ENCODE measurements at regions not wholly inside any gene's neighbourhood (a gene's known extent, or its start where the extent isn't known, plus 50 kb on each side); places are given as distances from the start of the nearest gene placed in this dataset.

DNA sequence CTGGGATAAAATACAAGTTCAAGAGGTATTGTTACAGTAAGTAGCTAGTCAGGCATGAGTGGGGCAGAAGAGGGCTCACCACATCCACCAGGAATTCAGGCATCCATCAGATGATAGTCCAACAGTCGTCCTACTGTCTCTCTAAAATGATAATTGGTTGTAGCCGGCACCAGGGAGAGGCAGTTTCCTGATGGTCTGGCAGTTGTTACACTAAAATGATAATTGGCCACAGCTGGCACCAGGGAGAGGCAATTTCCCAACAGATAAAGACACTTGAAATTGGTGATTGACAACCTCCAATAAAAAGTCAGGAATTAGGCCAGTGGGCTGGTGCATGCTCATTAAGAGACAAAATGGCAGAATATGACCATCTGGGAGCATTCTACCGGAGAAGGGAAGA lies 545.8 kb downstream of the AMY1C start:
- TF ChIP-seq, protein P1, sequence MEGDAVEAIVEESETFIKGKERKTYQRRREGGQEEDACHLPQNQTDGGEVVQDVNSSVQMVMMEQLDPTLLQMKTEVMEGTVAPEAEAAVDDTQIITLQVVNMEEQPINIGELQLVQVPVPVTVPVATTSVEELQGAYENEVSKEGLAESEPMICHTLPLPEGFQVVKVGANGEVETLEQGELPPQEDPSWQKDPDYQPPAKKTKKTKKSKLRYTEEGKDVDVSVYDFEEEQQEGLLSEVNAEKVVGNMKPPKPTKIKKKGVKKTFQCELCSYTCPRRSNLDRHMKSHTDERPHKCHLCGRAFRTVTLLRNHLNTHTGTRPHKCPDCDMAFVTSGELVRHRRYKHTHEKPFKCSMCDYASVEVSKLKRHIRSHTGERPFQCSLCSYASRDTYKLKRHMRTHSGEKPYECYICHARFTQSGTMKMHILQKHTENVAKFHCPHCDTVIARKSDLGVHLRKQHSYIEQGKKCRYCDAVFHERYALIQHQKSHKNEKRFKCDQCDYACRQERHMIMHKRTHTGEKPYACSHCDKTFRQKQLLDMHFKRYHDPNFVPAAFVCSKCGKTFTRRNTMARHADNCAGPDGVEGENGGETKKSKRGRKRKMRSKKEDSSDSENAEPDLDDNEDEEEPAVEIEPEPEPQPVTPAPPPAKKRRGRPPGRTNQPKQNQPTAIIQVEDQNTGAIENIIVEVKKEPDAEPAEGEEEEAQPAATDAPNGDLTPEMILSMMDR (IDR thresholded peaks at IDR 0.05; ENCODE audit: low read depth): no peak

DNA sequence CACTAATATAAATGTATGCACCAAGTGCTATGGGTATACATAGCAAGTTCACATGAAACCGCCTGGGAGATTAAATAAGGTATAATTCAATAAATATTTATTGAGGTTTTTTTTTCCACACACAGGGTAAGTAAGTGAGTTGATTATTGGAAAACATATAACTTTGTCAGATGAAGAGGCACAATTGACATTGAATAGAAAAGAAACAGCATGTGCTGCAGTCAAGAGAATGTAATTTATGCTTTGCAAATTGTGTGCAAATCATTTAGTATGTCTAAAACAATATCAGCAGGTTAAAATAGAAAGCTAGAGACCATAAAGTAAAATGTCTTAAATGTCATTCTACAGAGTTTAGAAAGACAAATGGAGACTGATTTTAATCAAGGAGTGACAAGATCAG lies 560.0 kb downstream of the AMY1C start:
- TF ChIP-seq, protein P1 (IDR thresholded peaks at IDR 0.05; ENCODE audit: low read depth): no peak

DNA sequence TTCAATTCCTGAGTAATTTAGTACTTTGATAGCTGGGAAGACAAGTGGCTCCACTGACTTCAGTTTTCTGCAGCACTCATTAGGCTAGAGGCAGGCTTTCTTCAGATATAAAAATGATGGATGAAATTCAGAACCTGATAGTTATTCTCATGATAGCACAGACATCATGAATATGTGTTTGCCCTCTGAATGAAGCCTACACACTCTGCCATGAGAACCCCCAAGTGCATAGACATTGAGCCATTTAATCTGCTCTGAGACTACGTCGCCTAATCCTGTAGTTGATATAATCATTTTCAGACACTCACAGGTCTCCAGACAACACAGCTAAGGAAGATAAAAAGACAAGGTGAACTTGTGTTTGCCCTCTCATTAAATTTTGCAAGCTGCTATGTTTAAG lies 566.1 kb downstream of the AMY1C start:
- TF ChIP-seq, protein P1 (IDR thresholded peaks at IDR 0.05; ENCODE audit: low read depth): no peak

GRCh38 chr1:104322131-104322530 lies 572.4 kb downstream of the AMY1C start:
- TF ChIP-seq, protein P1 (IDR thresholded peaks at IDR 0.05; ENCODE audit: low read depth): no peak

- TF ChIP-seq, protein P1 (IDR thresholded peaks at IDR 0.05; ENCODE audit: low read depth): no peak
Measured at GRCh38 chr1:104329278-104329677, 579.6 kb downstream of the AMY1C start.

- TF ChIP-seq, protein P1 (IDR thresholded peaks at IDR 0.05; ENCODE audit: low read depth): no peak
Measured at GRCh38 chr1:104331763-104332162, 582.1 kb downstream of the AMY1C start.

GRCh38 chr1:104341944-104342343 lies 592.2 kb downstream of the AMY1C start:
- TF ChIP-seq, protein P1 (IDR thresholded peaks at IDR 0.05; ENCODE audit: low read depth): no peak
